ENCODE measurements at regions not wholly inside any gene's neighbourhood (a gene's known extent, or its start where the extent isn't known, plus 50 kb on each side); places are given as distances from the start of the nearest gene placed in this dataset.

GRCh38 chr6:1240766-1241318 is 71.1 kb upstream of the FOXQ1 start:
- WGBS (ENCODE audit: insufficient coverage): no CpG with 5 or more reads among the region's 2 CpGs
- Histone ChIP-seq H3K36me3 (ENCODE audit: control insufficient read depth in 4 of 4, insufficient read depth in 4 of 4, low read length in 3 of 4) (no peaks in the 10 kb centered on the region), H3K9me3 (ENCODE audit: control extremely low read depth in 1 of 5, control insufficient read depth in 4 of 5, insufficient read depth in 2 of 5, low read depth in 1 of 5, low read length in 4 of 5) (no peaks in the 10 kb centered on the region), H3K27me3 (replicated peaks in 2 of 5; ENCODE audit: control insufficient read depth in 4 of 5, insufficient read depth in 5 of 5, low read length in 4 of 5) (peaks cover 0 to 40% (median 4%) of the 10 kb centered on the region in 5 experiments), H3K4me3 (ENCODE audit: control insufficient read depth in 1 of 7, extremely low read depth in 1 of 7, insufficient read depth in 4 of 7, low read depth in 2 of 7, low read length in 6 of 7) (no peak overlapping the region), H3K27ac (ENCODE audit: insufficient read depth in 1 of 2, low read depth in 1 of 2, low read length in 2 of 2, poor library complexity in 1 of 2, severe bottlenecking in 2 of 2) (no peak overlapping the region), H3K4me1 (ENCODE audit: control extremely low read depth in 1 of 4, control insufficient read depth in 4 of 4, insufficient read depth in 4 of 4, low read length in 3 of 4) (no peaks in the 10 kb centered on the region)
- no peak for DNase-seq
- POLR2A ChIA-PET: no interaction called here
- CTCF ChIA-PET: no interaction called here

- 90% methylated on average over 5 of the region's 7 CpGs for WGBS (ENCODE audit: insufficient coverage)
- ChIA-PET CTCF (no interaction called here), POLR2A (no interaction called here)
- H3K4me3 ChIP-seq (ENCODE audit: control insufficient read depth in 1 of 7, extremely low read depth in 1 of 7, insufficient read depth in 4 of 7, low read depth in 2 of 7, low read length in 6 of 7): no peak overlapping the region
- no peaks in the 10 kb centered on the region for H3K36me3 ChIP-seq (ENCODE audit: control insufficient read depth in 4 of 4, insufficient read depth in 4 of 4, low read length in 3 of 4)
- H3K9me3 ChIP-seq (ENCODE audit: control extremely low read depth in 1 of 5, control insufficient read depth in 4 of 5, insufficient read depth in 2 of 5, low read depth in 1 of 5, low read length in 4 of 5): no peaks in the 10 kb centered on the region
- no peak overlapping the region for H3K27ac ChIP-seq (ENCODE audit: insufficient read depth in 1 of 2, low read depth in 1 of 2, low read length in 2 of 2, poor library complexity in 1 of 2, severe bottlenecking in 2 of 2)
- H3K4me1 ChIP-seq (ENCODE audit: control extremely low read depth in 1 of 4, control insufficient read depth in 4 of 4, insufficient read depth in 4 of 4, low read length in 3 of 4): no peaks in the 10 kb centered on the region
- no peak for DNase-seq
- H3K27me3 ChIP-seq (replicated peaks in 2 of 5; ENCODE audit: control insufficient read depth in 4 of 5, insufficient read depth in 5 of 5, low read length in 4 of 5): peaks cover 0 to 40% (median 4%) of the 10 kb centered on the region in 5 experiments
These were observed 72.1 kb upstream of the FOXQ1 start for GRCh38 chr6:1239805-1240204.

GRCh38 chr6:1238040-1238439 is 73.9 kb upstream of the FOXQ1 start:
- no peaks in the 10 kb centered on the region for H3K9me3 ChIP-seq (ENCODE audit: control extremely low read depth in 1 of 5, control insufficient read depth in 4 of 5, insufficient read depth in 2 of 5, low read depth in 1 of 5, low read length in 4 of 5)
- WGBS (ENCODE audit: insufficient coverage): 94% methylated on average over 6 of the region's 8 CpGs

GRCh38 chr6:1237636-1238035 is 74.3 kb upstream of the FOXQ1 start:
- peaks cover 0 to 34% (median 2%) of the 10 kb centered on the region in 5 experiments for H3K27me3 ChIP-seq (replicated peaks in 2 of 5; ENCODE audit: control insufficient read depth in 4 of 5, insufficient read depth in 5 of 5, low read length in 4 of 5)
- DNase-seq: no peak
- H3K36me3 ChIP-seq (ENCODE audit: control insufficient read depth in 4 of 4, insufficient read depth in 4 of 4, low read length in 3 of 4): no peaks in the 10 kb centered on the region
- no peak overlapping the region for H3K4me3 ChIP-seq (ENCODE audit: control insufficient read depth in 1 of 7, extremely low read depth in 1 of 7, insufficient read depth in 4 of 7, low read depth in 2 of 7, low read length in 6 of 7)
- H3K4me1 ChIP-seq (ENCODE audit: control extremely low read depth in 1 of 4, control insufficient read depth in 4 of 4, insufficient read depth in 4 of 4, low read length in 3 of 4): no peaks in the 10 kb centered on the region
- WGBS (ENCODE audit: insufficient coverage): 92% methylated on average over 13 of the region's 15 CpGs
- ChIA-PET POLR2A (no interaction called here), CTCF (no interaction called here)
- H3K27ac ChIP-seq (ENCODE audit: insufficient read depth in 1 of 2, low read depth in 1 of 2, low read length in 2 of 2, poor library complexity in 1 of 2, severe bottlenecking in 2 of 2): no peak overlapping the region
- no peaks in the 10 kb centered on the region for H3K9me3 ChIP-seq (ENCODE audit: control extremely low read depth in 1 of 5, control insufficient read depth in 4 of 5, insufficient read depth in 2 of 5, low read depth in 1 of 5, low read length in 4 of 5)

More at GRCh38 chr6:1238040-1238439, 73.9 kb upstream of the FOXQ1 start:
- no peak for DNase-seq
- Histone ChIP-seq H3K4me3 (ENCODE audit: control insufficient read depth in 1 of 7, extremely low read depth in 1 of 7, insufficient read depth in 4 of 7, low read depth in 2 of 7, low read length in 6 of 7) (no peak overlapping the region), H3K27me3 (replicated peaks in 2 of 5; ENCODE audit: control insufficient read depth in 4 of 5, insufficient read depth in 5 of 5, low read length in 4 of 5) (peaks cover 0 to 34% (median 3%) of the 10 kb centered on the region in 5 experiments), H3K27ac (ENCODE audit: insufficient read depth in 1 of 2, low read depth in 1 of 2, low read length in 2 of 2, poor library complexity in 1 of 2, severe bottlenecking in 2 of 2) (no peak overlapping the region), H3K36me3 (ENCODE audit: control insufficient read depth in 4 of 4, insufficient read depth in 4 of 4, low read length in 3 of 4) (no peaks in the 10 kb centered on the region), H3K4me1 (ENCODE audit: control extremely low read depth in 1 of 4, control insufficient read depth in 4 of 4, insufficient read depth in 4 of 4, low read length in 3 of 4) (no peaks in the 10 kb centered on the region)
- CTCF ChIA-PET: no interaction called here
- POLR2A ChIA-PET: no interaction called here

GRCh38 chr6:1235825-1236224 is 76.1 kb upstream of the FOXQ1 start:
- no peak for DNase-seq
- ChIA-PET CTCF (no interaction called here), POLR2A (no interaction called here)
- Histone ChIP-seq H3K4me3 (ENCODE audit: control insufficient read depth in 1 of 7, extremely low read depth in 1 of 7, insufficient read depth in 4 of 7, low read depth in 2 of 7, low read length in 6 of 7) (no peak overlapping the region), H3K4me1 (ENCODE audit: control extremely low read depth in 1 of 4, control insufficient read depth in 4 of 4, insufficient read depth in 4 of 4, low read length in 3 of 4) (no peaks in the 10 kb centered on the region), H3K27ac (ENCODE audit: insufficient read depth in 1 of 2, low read depth in 1 of 2, low read length in 2 of 2, poor library complexity in 1 of 2, severe bottlenecking in 2 of 2) (no peak overlapping the region), H3K36me3 (ENCODE audit: control insufficient read depth in 4 of 4, insufficient read depth in 4 of 4, low read length in 3 of 4) (no peaks in the 10 kb centered on the region), H3K9me3 (ENCODE audit: control extremely low read depth in 1 of 5, control insufficient read depth in 4 of 5, insufficient read depth in 2 of 5, low read depth in 1 of 5, low read length in 4 of 5) (no peaks in the 10 kb centered on the region), H3K27me3 (replicated peaks in 2 of 5; ENCODE audit: control insufficient read depth in 4 of 5, insufficient read depth in 5 of 5, low read length in 4 of 5) (peaks cover 0 to 32% (median 2%) of the 10 kb centered on the region in 5 experiments)
- 87% methylated on average over 6 of the region's 6 CpGs for WGBS (ENCODE audit: insufficient coverage)

GRCh38 chr6:1233924-1234323 is 78.0 kb upstream of the FOXQ1 start:
- H3K36me3 ChIP-seq (ENCODE audit: control insufficient read depth in 4 of 4, insufficient read depth in 4 of 4, low read length in 3 of 4): no peaks in the 10 kb centered on the region
- DNase-seq: no peak
- H3K9me3 ChIP-seq (ENCODE audit: control extremely low read depth in 1 of 5, control insufficient read depth in 4 of 5, insufficient read depth in 2 of 5, low read depth in 1 of 5, low read length in 4 of 5): peaks cover 0 to 2% (median 0%) of the 10 kb centered on the region in 5 experiments
- ChIA-PET CTCF (no interaction called here), POLR2A (no interaction called here)
- H3K4me1 ChIP-seq (ENCODE audit: control extremely low read depth in 1 of 4, control insufficient read depth in 4 of 4, insufficient read depth in 4 of 4, low read length in 3 of 4): no peaks in the 10 kb centered on the region
- 86% methylated on average over 11 of the region's 11 CpGs for WGBS (ENCODE audit: insufficient coverage)
- no peak overlapping the region for H3K27ac ChIP-seq (ENCODE audit: insufficient read depth in 1 of 2, low read depth in 1 of 2, low read length in 2 of 2, poor library complexity in 1 of 2, severe bottlenecking in 2 of 2)
- no peak overlapping the region for H3K4me3 ChIP-seq (ENCODE audit: control insufficient read depth in 1 of 7, extremely low read depth in 1 of 7, insufficient read depth in 4 of 7, low read depth in 2 of 7, low read length in 6 of 7)
- H3K27me3 ChIP-seq (replicated peaks in 2 of 5; ENCODE audit: control insufficient read depth in 4 of 5, insufficient read depth in 5 of 5, low read length in 4 of 5): peaks cover 0 to 35% (median 0%) of the 10 kb centered on the region in 5 experiments

- WGBS (ENCODE audit: insufficient coverage): 91% methylated on average over 3 of the region's 3 CpGs
- Histone ChIP-seq H3K36me3 (ENCODE audit: control insufficient read depth in 4 of 4, insufficient read depth in 4 of 4, low read length in 3 of 4) (no peaks in the 10 kb centered on the region), H3K9me3 (ENCODE audit: control extremely low read depth in 1 of 5, control insufficient read depth in 4 of 5, insufficient read depth in 2 of 5, low read depth in 1 of 5, low read length in 4 of 5) (peaks cover 0 to 2% (median 0%) of the 10 kb centered on the region in 5 experiments), H3K4me1 (ENCODE audit: control extremely low read depth in 1 of 4, control insufficient read depth in 4 of 4, insufficient read depth in 4 of 4, low read length in 3 of 4) (no peaks in the 10 kb centered on the region), H3K27me3 (replicated peaks in 2 of 5; ENCODE audit: control insufficient read depth in 4 of 5, insufficient read depth in 5 of 5, low read length in 4 of 5) (peaks cover 0 to 36% (median 0%) of the 10 kb centered on the region in 5 experiments), H3K4me3 (ENCODE audit: control insufficient read depth in 1 of 7, extremely low read depth in 1 of 7, insufficient read depth in 4 of 7, low read depth in 2 of 7, low read length in 6 of 7) (no peak overlapping the region), H3K27ac (ENCODE audit: insufficient read depth in 1 of 2, low read depth in 1 of 2, low read length in 2 of 2, poor library complexity in 1 of 2, severe bottlenecking in 2 of 2) (no peak overlapping the region)
- POLR2A ChIA-PET: no interaction called here
- no peak for DNase-seq
- CTCF ChIA-PET: no interaction called here
These were observed 79.3 kb upstream of the FOXQ1 start for GRCh38 chr6:1232578-1232977.

Measured in common myeloid progenitor, CD34-positive (primary cell).